GM18951 (cell line): ENCODE measurements at regions not wholly inside any gene's neighbourhood (a gene's known extent, or its start where the extent isn't known, plus 50 kb on each side); places are given as distances from the start of the nearest gene placed in this dataset.

Experiments
- POLR2A ChIP-seq: IDR thresholded peaks from 4 replicates; pipeline ENCODE4 v1.6.1; 2011; ENCODE audit warnings: mild to moderate bottlenecking; ENCODE audit not compliant: insufficient read length, insufficient read depth; ENCODE audit errors: extremely low read depth
- in situ Hi-C: fragments of 300-500 bp; cut with MboI; formaldehyde crosslinking; loops from one replicate; pipeline ENCODE4 v1.12.0; 2022; ENCODE audit warnings: low sequenced_read_pairs, mixed read lengths, inconsistent platforms; ENCODE audit not compliant: unreplicated experiment

- in situ Hi-C loops: no loop called here
- TF ChIP-seq POLR2A: no peak
Observed at GRCh38 chr5:100322483-100322882, 212.7 kb upstream of the FAM174A start.

GRCh38 chr5:100319885-100320284, 215.3 kb upstream of the FAM174A start:
- no peak for TF ChIP-seq POLR2A
- in situ Hi-C loops: no loop called here

- in situ Hi-C loops: no loop called here
- no peak for TF ChIP-seq POLR2A
Observed at GRCh38 chr5:100313657-100314056, 221.5 kb upstream of the FAM174A start.

- in situ Hi-C loops: no loop called here
- TF ChIP-seq POLR2A: no peak
Observed at GRCh38 chr5:100311806-100312205, 223.4 kb upstream of the FAM174A start.

- TF ChIP-seq POLR2A: no peak
Observed at GRCh38 chr5:100306000-100306399, 229.2 kb upstream of the FAM174A start.

GRCh38 chr5:100303216-100303615, 232.0 kb upstream of the FAM174A start:
- no peak for TF ChIP-seq POLR2A
- in situ Hi-C loops: no loop called here

More at GRCh38 chr5:100306000-100306399, 229.2 kb upstream of the FAM174A start:
- in situ Hi-C loops: no loop called here

GRCh38 chr5:100299261-100299660, 235.9 kb upstream of the FAM174A start:
- TF ChIP-seq POLR2A: no peak

GRCh38 chr5:100276071-100276470, 259.1 kb upstream of the FAM174A start:
- no peak for TF ChIP-seq POLR2A
- in situ Hi-C loops: no loop called here

More at GRCh38 chr5:100299261-100299660, 235.9 kb upstream of the FAM174A start:
- in situ Hi-C loops: no loop called here

GRCh38 chr5:100275631-100276030, 259.5 kb upstream of the FAM174A start:
- in situ Hi-C loops: no loop called here

GRCh38 chr5:100273846-100274580, 261.2 kb upstream of the FAM174A start:
- in situ Hi-C loops: no loop called here
- TF ChIP-seq POLR2A: no peak

More at GRCh38 chr5:100275631-100276030, 259.5 kb upstream of the FAM174A start:
- TF ChIP-seq POLR2A: no peak

- TF ChIP-seq POLR2A: no peak
- in situ Hi-C loops: no loop called here
Observed at GRCh38 chr5:100270023-100270771, 265.0 kb upstream of the FAM174A start.

- in situ Hi-C loops: no loop called here
- no peak for TF ChIP-seq POLR2A
Observed at GRCh38 chr5:100260968-100261367, 274.2 kb upstream of the FAM174A start.

GRCh38 chr5:100252944-100253343, 282.2 kb upstream of the FAM174A start:
- TF ChIP-seq POLR2A: no peak
- in situ Hi-C loops: no loop called here

GRCh38 chr5:100252037-100252436, 283.1 kb upstream of the FAM174A start:
- in situ Hi-C loops: no loop called here
- no peak for TF ChIP-seq POLR2A

GRCh38 chr5:100249884-100250269, 285.3 kb upstream of the FAM174A start:
- TF ChIP-seq POLR2A: no peak
- in situ Hi-C loops: no loop called here
